ENCODE measurements at regions not wholly inside any gene's neighbourhood (a gene's known extent, or its start where the extent isn't known, plus 50 kb on each side); places are given as distances from the start of the nearest gene placed in this dataset.

GRCh38 chrX:122703762-122704161 lies 480.3 kb upstream of the GRIA3 start:
- H3F3A ChIP-seq (ENCODE audit: insufficient read depth, low read length): no peaks in the 10 kb centered on the region
- H3K4me3 ChIP-seq (ENCODE audit: low read length): no peak overlapping the region
- no peaks in the 10 kb centered on the region for H3K36me3 ChIP-seq (replicated peaks; ENCODE audit: insufficient read depth, low read length)
- no peaks in the 10 kb centered on the region for H3K27me3 ChIP-seq (replicated peaks; ENCODE audit: insufficient read depth, low read length)
- H3K9me3 ChIP-seq (replicated peaks; ENCODE audit: insufficient read depth, low read length): no peaks in the 10 kb centered on the region
- H3K79me2 ChIP-seq (ENCODE audit: low read length): no peaks in the 10 kb centered on the region
- no peak for DNase-seq
- H3K27ac ChIP-seq (ENCODE audit: low read length): no peak overlapping the region
- H4K20me1 ChIP-seq (ENCODE audit: insufficient read depth, low read length): no peaks in the 10 kb centered on the region
- no peaks in the 10 kb centered on the region for H3K4me1 ChIP-seq (ENCODE audit: low read length)
- H2AFZ ChIP-seq (ENCODE audit: low read length): no peak overlapping the region
- no peak for TF ChIP-seq EZH2phosphoT487 (IDR thresholded peaks at IDR 0.05; ENCODE audit: low read length)
- no peak for TF ChIP-seq CTCF (IDR thresholded peaks at IDR 0.05; ENCODE audit: low read length)
- no peak for TF ChIP-seq EZH2 (optimal IDR thresholded peaks at IDR 0.05; ENCODE audit: low read depth, low read length)
- H3K9me2 ChIP-seq (replicated peaks; ENCODE audit: insufficient read depth, low read length): no peaks in the 10 kb centered on the region
- no peak overlapping the region for H3K4me2 ChIP-seq (ENCODE audit: low read depth, low read length)
- no peak overlapping the region for H3K9ac ChIP-seq (ENCODE audit: low read length)

GRCh38 chrX:122739770-122740169 lies 444.3 kb upstream of the GRIA3 start:
- H3K9ac ChIP-seq (ENCODE audit: low read length): no peak overlapping the region
- no peaks in the 10 kb centered on the region for H3F3A ChIP-seq (ENCODE audit: insufficient read depth, low read length)
- no peaks in the 10 kb centered on the region for H4K20me1 ChIP-seq (ENCODE audit: insufficient read depth, low read length)
- no peaks in the 10 kb centered on the region for H3K79me2 ChIP-seq (ENCODE audit: low read length)
- no peak overlapping the region for H3K4me2 ChIP-seq (ENCODE audit: low read depth, low read length)
- no peak for DNase-seq
- H3K27ac ChIP-seq (ENCODE audit: low read length): no peak overlapping the region
- no peak overlapping the region for H2AFZ ChIP-seq (ENCODE audit: low read length)
- TF ChIP-seq EZH2 (optimal IDR thresholded peaks at IDR 0.05; ENCODE audit: low read depth, low read length) (no peak), EZH2phosphoT487 (IDR thresholded peaks at IDR 0.05; ENCODE audit: low read length) (no peak), CTCF (IDR thresholded peaks at IDR 0.05; ENCODE audit: low read length) (no peak)
- H3K27me3 ChIP-seq (replicated peaks; ENCODE audit: insufficient read depth, low read length): no peaks in the 10 kb centered on the region
- no peak overlapping the region for H3K4me3 ChIP-seq (ENCODE audit: low read length)
- H3K9me2 ChIP-seq (replicated peaks; ENCODE audit: insufficient read depth, low read length): no peaks in the 10 kb centered on the region
- H3K36me3 ChIP-seq (replicated peaks; ENCODE audit: insufficient read depth, low read length): no peaks in the 10 kb centered on the region
- H3K4me1 ChIP-seq (ENCODE audit: low read length): no peaks in the 10 kb centered on the region
- H3K9me3 ChIP-seq (replicated peaks; ENCODE audit: insufficient read depth, low read length): no peaks in the 10 kb centered on the region

GRCh38 chrX:122770581-122770980 lies 413.5 kb upstream of the GRIA3 start:
- H2AFZ ChIP-seq (ENCODE audit: low read length): 0 out of 2 replicates have a peak overlapping the region, but pooled peaks have one; percentile 4

More at GRCh38 chrX:122770581-122770980, 413.5 kb upstream of the GRIA3 start:
- Histone ChIP-seq H3F3A (ENCODE audit: insufficient read depth, low read length) (no peaks in the 10 kb centered on the region), H3K79me2 (ENCODE audit: low read length) (no peaks in the 10 kb centered on the region), H4K20me1 (ENCODE audit: insufficient read depth, low read length) (no peaks in the 10 kb centered on the region), H3K9ac (ENCODE audit: low read length) (no peak overlapping the region), H3K9me2 (replicated peaks; ENCODE audit: insufficient read depth, low read length) (no peaks in the 10 kb centered on the region), H3K36me3 (replicated peaks; ENCODE audit: insufficient read depth, low read length) (no peaks in the 10 kb centered on the region), H3K4me3 (ENCODE audit: low read length) (no peak overlapping the region), H3K27ac (ENCODE audit: low read length) (no peak overlapping the region; the same call in 1 of the 2 replicates), H3K4me2 (ENCODE audit: low read depth, low read length) (no peak overlapping the region), H3K4me1 (ENCODE audit: low read length) (peaks cover 21% of the 10 kb centered on the region), H3K9me3 (replicated peaks; ENCODE audit: insufficient read depth, low read length) (no peaks in the 10 kb centered on the region), H3K27me3 (replicated peaks; ENCODE audit: insufficient read depth, low read length) (no peaks in the 10 kb centered on the region)
- DNase-seq: peak; percentile 39
- no peak for TF ChIP-seq EZH2 (optimal IDR thresholded peaks at IDR 0.05; ENCODE audit: low read depth, low read length)
- no peak for TF ChIP-seq EZH2phosphoT487 (IDR thresholded peaks at IDR 0.05; ENCODE audit: low read length)
- TF ChIP-seq CTCF (IDR thresholded peaks at IDR 0.05; ENCODE audit: low read length): no peak
